Dermis microvascular lymphatic vessel endothelial cell (primary cell): ENCODE measurements at regions not wholly inside any gene's neighbourhood (a gene's known extent, or its start where the extent isn't known, plus 50 kb on each side); places are given as distances from the start of the nearest gene placed in this dataset.

ENCODE experiments used
- DNase-seq, 2 donors: peaks; one replicate each; pipeline versions ENCODE4 v3.0.0 to v3.0.0-alpha.2; 2010; ENCODE audit warnings: low read depth in 2 of 2

- peak; percentile 12 to 71 for DNase-seq
Measured at GRCh38 chr7:69457595-69458504, 140.4 kb upstream of the AUTS2 start.

GRCh38 chr7:69464035-69464434 is 134.2 kb upstream of the AUTS2 start:
- no peak for DNase-seq

GRCh38 chr7:69465262-69465661 is 133.0 kb upstream of the AUTS2 start:
- no peak for DNase-seq

- no peak for DNase-seq
Measured at GRCh38 chr7:69467826-69468225, 130.4 kb upstream of the AUTS2 start.

GRCh38 chr7:69476416-69476815 is 121.9 kb upstream of the AUTS2 start:
- no peak for DNase-seq

- DNase-seq, result no peak
Measured at GRCh38 chr7:69482676-69483075, 115.6 kb upstream of the AUTS2 start.

GRCh38 chr7:69489533-69489932 is 108.7 kb upstream of the AUTS2 start:
- no peak for DNase-seq

GRCh38 chr7:69498671-69499070 is 99.6 kb upstream of the AUTS2 start:
- no peak for DNase-seq

GRCh38 chr7:69502358-69502757 is 95.9 kb upstream of the AUTS2 start:
- DNase-seq, result no peak

GRCh38 chr7:69504733-69505420 is 93.4 kb upstream of the AUTS2 start:
- DNase-seq, result no peak

- DNase-seq, result no peak
Measured at GRCh38 chr7:69508736-69509135, 89.5 kb upstream of the AUTS2 start.

- DNase-seq, result no peak
Measured at GRCh38 chr7:69510114-69510513, 88.2 kb upstream of the AUTS2 start.

- no peak for DNase-seq
Measured at GRCh38 chr7:69515495-69516212, 82.6 kb upstream of the AUTS2 start.

- DNase-seq, result no peak
Measured at GRCh38 chr7:69516238-69516820, 81.9 kb upstream of the AUTS2 start.

- DNase-seq, result no peak
Measured at GRCh38 chr7:69517985-69518704, 80.1 kb upstream of the AUTS2 start.

- DNase-seq, result no peak
Measured at GRCh38 chr7:69518705-69519077, 79.6 kb upstream of the AUTS2 start.

GRCh38 chr7:69526570-69526969 is 71.7 kb upstream of the AUTS2 start:
- DNase-seq, result no peak

GRCh38 chr7:69527706-69528105 is 70.6 kb upstream of the AUTS2 start:
- DNase-seq, result no peak

GRCh38 chr7:69531050-69531449 is 67.2 kb upstream of the AUTS2 start:
- DNase-seq, result no peak

GRCh38 chr7:69534461-69535041 is 63.7 kb upstream of the AUTS2 start:
- DNase-seq, result no peak

GRCh38 chr7:69537691-69538090 is 60.6 kb upstream of the AUTS2 start:
- no peak for DNase-seq
